ENCODE measurements at regions not wholly inside any gene's neighbourhood (a gene's known extent, or its start where the extent isn't known, plus 50 kb on each side); places are given as distances from the start of the nearest gene placed in this dataset.
A peak's percentile ranks its signal among the peaks of the same experiment; 100 is the strongest.
"Not testable (repeated sequence)": the region's sequence is repeated elsewhere in the genome, so short reads cannot be mapped to it uniquely, and the experiment has no call there.

DNA sequence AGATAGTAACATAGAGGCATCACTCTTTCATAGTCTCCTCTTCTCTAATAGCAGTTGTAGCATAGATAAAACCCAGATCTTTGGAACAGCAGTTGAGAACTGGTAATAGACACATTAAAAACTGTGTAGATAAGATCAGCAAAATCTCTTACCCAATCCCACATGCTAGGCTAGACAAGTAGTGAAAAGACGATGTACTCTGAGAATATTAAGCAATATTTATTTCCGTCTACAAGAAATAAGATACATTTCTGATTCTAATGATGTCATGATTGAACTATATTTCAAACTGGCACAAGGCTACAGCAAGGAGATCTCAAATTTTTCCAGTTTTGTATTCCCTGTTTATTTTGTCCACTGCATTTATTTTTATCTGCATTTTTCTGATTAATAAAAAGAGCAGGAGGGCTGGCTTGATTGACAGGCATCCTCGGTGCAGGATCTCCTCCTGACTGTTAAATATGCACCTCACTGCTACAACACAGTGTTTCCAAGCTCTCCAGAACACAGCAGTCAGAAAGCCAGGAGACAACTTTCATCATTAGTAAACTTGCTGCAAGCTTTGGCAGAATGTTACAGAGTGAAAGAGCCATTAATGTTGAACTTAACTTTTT lies 73.3 kb upstream of the ATIC start:
- no peaks in the 10 kb centered on the region for H3K36me3 ChIP-seq (ENCODE audit: control insufficient read depth in 2 of 3, insufficient read depth in 3 of 3, low read length in 3 of 3)
- no peak overlapping the region for H3K27ac ChIP-seq (ENCODE audit: low read depth in 2 of 2, low read length in 2 of 2)
- no peak overlapping the region for H3K9ac ChIP-seq (ENCODE audit: low read length in 3 of 3)
- FAIRE-seq = no peak
- no peak overlapping the region for H3K4me3 ChIP-seq (ENCODE audit: low read length in 3 of 3)
- intact Hi-C loops (cut with DNase I) = no loop called here
- no peaks in the 10 kb centered on the region for H3K27me3 ChIP-seq (ENCODE audit: control insufficient read depth, insufficient read depth, low read length)
- TF ChIP-seq, protein P1, sequence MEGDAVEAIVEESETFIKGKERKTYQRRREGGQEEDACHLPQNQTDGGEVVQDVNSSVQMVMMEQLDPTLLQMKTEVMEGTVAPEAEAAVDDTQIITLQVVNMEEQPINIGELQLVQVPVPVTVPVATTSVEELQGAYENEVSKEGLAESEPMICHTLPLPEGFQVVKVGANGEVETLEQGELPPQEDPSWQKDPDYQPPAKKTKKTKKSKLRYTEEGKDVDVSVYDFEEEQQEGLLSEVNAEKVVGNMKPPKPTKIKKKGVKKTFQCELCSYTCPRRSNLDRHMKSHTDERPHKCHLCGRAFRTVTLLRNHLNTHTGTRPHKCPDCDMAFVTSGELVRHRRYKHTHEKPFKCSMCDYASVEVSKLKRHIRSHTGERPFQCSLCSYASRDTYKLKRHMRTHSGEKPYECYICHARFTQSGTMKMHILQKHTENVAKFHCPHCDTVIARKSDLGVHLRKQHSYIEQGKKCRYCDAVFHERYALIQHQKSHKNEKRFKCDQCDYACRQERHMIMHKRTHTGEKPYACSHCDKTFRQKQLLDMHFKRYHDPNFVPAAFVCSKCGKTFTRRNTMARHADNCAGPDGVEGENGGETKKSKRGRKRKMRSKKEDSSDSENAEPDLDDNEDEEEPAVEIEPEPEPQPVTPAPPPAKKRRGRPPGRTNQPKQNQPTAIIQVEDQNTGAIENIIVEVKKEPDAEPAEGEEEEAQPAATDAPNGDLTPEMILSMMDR (IDR thresholded peaks at IDR 0.05; ENCODE audit: borderline replicate concordance, extremely low read depth, insufficient read depth) = no peak
- H3K4me1 ChIP-seq (ENCODE audit: control insufficient read depth in 2 of 3, insufficient read depth in 2 of 3, low read depth in 1 of 3, low read length in 3 of 3) = no peaks in the 10 kb centered on the region
- DNase-seq = no peak
- no peaks in the 10 kb centered on the region for H3K9me3 ChIP-seq (ENCODE audit: control insufficient read depth in 2 of 3, insufficient read depth in 1 of 3, low read length in 3 of 3)

DNA sequence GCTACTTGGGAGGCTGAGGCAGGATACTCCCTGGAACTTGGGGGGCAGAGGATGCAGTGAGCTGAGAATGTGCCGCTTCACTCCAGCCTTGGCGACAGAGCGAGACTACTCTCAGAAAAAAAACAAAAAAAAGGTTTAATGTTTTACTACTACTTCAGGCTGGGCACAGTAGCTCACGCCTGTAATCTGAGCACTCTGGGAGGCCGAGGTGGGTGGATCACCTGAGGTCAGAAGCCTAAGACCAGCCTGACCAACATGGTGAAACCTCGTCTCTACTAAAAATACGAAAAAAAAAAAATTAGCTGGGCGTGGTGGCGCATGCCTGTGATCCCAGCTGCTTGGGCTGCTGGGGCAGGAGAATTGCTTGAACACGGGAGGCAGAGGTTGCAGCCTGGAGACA lies 75.7 kb upstream of the ATIC start:
- FAIRE-seq (no peak), DNase-seq (peak in 1 of 5 donors; percentile 13)
- TF ChIP-seq, protein P1 (IDR thresholded peaks at IDR 0.05; ENCODE audit: borderline replicate concordance, extremely low read depth, insufficient read depth) = no peak
- Histone ChIP-seq H3K4me1 (ENCODE audit: control insufficient read depth in 2 of 3, insufficient read depth in 2 of 3, low read depth in 1 of 3, low read length in 3 of 3) (no peaks in the 10 kb centered on the region), H3K27me3 (ENCODE audit: control insufficient read depth, insufficient read depth, low read length) (no peaks in the 10 kb centered on the region), H3K36me3 (ENCODE audit: control insufficient read depth in 2 of 3, insufficient read depth in 3 of 3, low read length in 3 of 3) (no peaks in the 10 kb centered on the region), H3K9ac (ENCODE audit: low read length in 3 of 3) (no peak overlapping the region), H3K27ac (ENCODE audit: low read depth in 2 of 2, low read length in 2 of 2) (no peak overlapping the region), H3K4me3 (ENCODE audit: low read length in 3 of 3) (no peak overlapping the region), H3K9me3 (ENCODE audit: control insufficient read depth in 2 of 3, insufficient read depth in 1 of 3, low read length in 3 of 3) (no peaks in the 10 kb centered on the region)
- intact Hi-C loops (cut with DNase I) = no loop called here

DNA sequence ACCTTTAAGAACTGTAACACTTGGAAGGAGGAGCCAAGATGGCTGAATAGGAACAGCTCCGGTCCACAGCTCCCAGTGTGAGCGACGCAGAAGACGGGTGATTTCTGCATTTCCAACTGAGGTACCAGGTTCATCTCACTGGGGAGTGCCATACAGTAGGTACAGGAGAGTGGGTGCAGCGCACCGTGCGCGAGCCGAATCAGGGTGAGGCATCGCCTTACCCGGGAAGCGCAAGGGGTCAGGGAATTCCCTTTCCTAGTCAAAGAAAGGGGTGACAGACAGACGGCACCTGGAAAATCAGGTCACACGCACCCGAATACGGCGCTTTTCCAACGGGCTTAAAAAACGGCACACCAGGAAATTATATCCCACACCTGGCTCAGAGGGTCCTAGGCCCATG lies 81.8 kb upstream of the ABCA12 start:
- H3K9me3 ChIP-seq (ENCODE audit: control insufficient read depth in 2 of 3, insufficient read depth in 1 of 3, low read length in 3 of 3); H3K4me3 ChIP-seq (ENCODE audit: low read length in 3 of 3); H3K4me1 ChIP-seq (ENCODE audit: control insufficient read depth in 2 of 3, insufficient read depth in 2 of 3, low read depth in 1 of 3, low read length in 3 of 3); H3K36me3 ChIP-seq (ENCODE audit: control insufficient read depth in 2 of 3, insufficient read depth in 3 of 3, low read length in 3 of 3); H3K27me3 ChIP-seq (ENCODE audit: control insufficient read depth, insufficient read depth, low read length); intact Hi-C loops (cut with DNase I); H3K27ac ChIP-seq (ENCODE audit: low read depth in 2 of 2, low read length in 2 of 2); DNase-seq; FAIRE-seq; H3K9ac ChIP-seq (ENCODE audit: low read length in 3 of 3): not testable (repeated sequence)

DNA sequence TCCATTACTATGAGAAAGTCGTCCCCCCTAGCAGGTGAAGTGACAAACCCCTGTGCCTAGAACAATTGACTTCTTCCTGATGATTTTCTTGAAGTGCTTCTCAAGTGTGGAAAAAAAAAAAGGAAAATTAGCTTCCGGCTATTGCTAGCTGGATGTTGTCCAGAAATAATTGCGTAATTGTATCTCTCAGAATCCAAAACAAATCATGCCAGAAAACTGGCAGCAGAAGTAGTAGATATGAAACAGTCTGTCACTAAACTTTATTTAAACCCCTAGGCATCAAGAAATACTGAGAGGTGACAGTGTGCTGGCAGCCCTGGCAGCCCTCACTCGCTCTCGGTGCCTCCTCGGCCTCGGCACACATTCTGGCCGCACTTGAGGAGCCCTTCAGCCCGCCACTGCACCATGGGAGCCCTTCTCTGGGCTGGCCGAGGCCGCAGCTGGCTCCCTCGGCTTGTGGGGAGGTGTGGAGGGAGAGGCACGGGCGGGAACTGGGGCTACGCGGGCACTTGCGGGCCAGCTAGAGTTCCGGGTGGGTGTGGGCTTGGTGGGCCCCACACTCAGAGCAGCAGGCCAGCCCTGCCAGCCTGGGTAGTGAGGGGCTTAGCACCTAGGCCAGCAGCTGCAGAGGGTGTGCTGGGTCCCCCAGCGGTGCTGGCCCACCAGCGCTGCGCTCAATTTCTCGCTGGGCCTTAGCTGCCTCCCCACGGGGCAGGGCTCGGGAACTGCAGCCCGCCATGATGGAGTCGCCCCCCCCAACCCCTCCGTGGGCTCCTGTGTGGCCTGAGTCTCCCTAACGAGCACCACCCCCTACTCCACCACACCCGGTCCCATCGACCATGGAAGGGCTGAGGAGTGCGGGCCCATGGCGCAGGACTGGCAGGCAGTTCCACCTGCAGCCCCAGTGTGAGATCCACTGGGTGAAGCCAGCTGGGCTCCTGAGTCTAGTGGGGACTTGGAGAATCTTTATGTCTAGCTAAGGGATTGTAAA lies 80.5 kb upstream of the ABCA12 start:
- intact Hi-C loops (cut with DNase I) = no loop called here
- Histone ChIP-seq H3K4me3 (ENCODE audit: low read length in 3 of 3) (no peak overlapping the region), H3K4me1 (ENCODE audit: control insufficient read depth in 2 of 3, insufficient read depth in 2 of 3, low read depth in 1 of 3, low read length in 3 of 3) (no peaks in the 10 kb centered on the region), H3K36me3 (ENCODE audit: control insufficient read depth in 2 of 3, insufficient read depth in 3 of 3, low read length in 3 of 3) (no peaks in the 10 kb centered on the region), H3K9ac (ENCODE audit: low read length in 3 of 3) (no peak overlapping the region), H3K27ac (ENCODE audit: low read depth in 2 of 2, low read length in 2 of 2) (no peak overlapping the region), H3K9me3 (ENCODE audit: control insufficient read depth in 2 of 3, insufficient read depth in 1 of 3, low read length in 3 of 3) (no peaks in the 10 kb centered on the region), H3K27me3 (ENCODE audit: control insufficient read depth, insufficient read depth, low read length) (no peaks in the 10 kb centered on the region)
- DNase-seq = no peak
- TF ChIP-seq, protein P1 (IDR thresholded peaks at IDR 0.05; ENCODE audit: borderline replicate concordance, extremely low read depth, insufficient read depth) = no peak
- FAIRE-seq = no peak
